K562 (cell line): ENCODE measurements at regions not wholly inside any gene's neighbourhood (a gene's known extent, or its start where the extent isn't known, plus 50 kb on each side); places are given as distances from the start of the nearest gene placed in this dataset.

Experiments
- ATAC-seq: fragments of 200-7000 bp; cut with Tn5 transposase; 3 replicates; pipeline ENCODE4 v1.9.1; 2020; ENCODE audit warnings: moderate library complexity
- BruUV-seq: library from RNA; stranded (reverse); fragments of 400-500 nt; replicated peaks from 2 replicates; lab custom pipeline; 2021; lab: Mats Ljungman, UMichigan
- CTCF ChIA-PET: fragments of 300-600 bp; formaldehyde crosslinking; extraction: SDS; loops from one replicate; lab custom pipeline; 2021; ENCODE audit warnings: low intra/inter-chr PET ratio; lab: Yijun Ruan, JAX
- POLR2A ChIA-PET: fragments of 300-600, 350-650 bp; sonication (Branson Sonifier 250); formaldehyde crosslinking; extraction: SDS; loops from one replicate; lab custom pipeline; 2021; ENCODE audit warnings: antibody characterized with exemption, inconsistent platforms; lab: Yijun Ruan, JAX
- DNase-seq, 4 experiments: peaks; one replicate each; pipeline versions ENCODE4 v3.0.0 to v3.0.0-alpha.2; 2011 to 2018; ENCODE audit warnings: low spot score in 3 of 4, mixed read lengths in 3 of 4; ENCODE audit errors: extremely low read depth in 1 of 4
- FAIRE-seq: peaks from 2 replicates; lab custom pipeline; 2011; peaks lifted over from hg19 to GRCh38; lab: Jason Lieb, UNC
- H2AFZ ChIP-seq: 2 replicates; pipeline ENCODE4 v1.6.0; 2011; ENCODE audit warnings: low read depth, low read length, control low read depth, inconsistent platforms
- H3K27ac ChIP-seq: fragments of 200-600 bp; 3 replicates; pipeline ENCODE4 v1.8.0; 2011; ENCODE audit warnings: low read depth, mild to moderate bottlenecking, control low read depth, inconsistent platforms, low read length, moderate library complexity, mixed read lengths; ENCODE audit errors: extremely low read depth
- H3K27me3 ChIP-seq, 2 experiments: fragments of 300-600 bp in 1 of 2; 2 replicates in 1 of 2; 3 replicates in 1 of 2; pipeline versions ENCODE4 v1.6.0 to v1.8.0; 2011; ENCODE audit warnings: inconsistent platforms in 2 of 2, low read length in 2 of 2, mild to moderate bottlenecking in 1 of 2, mixed read lengths in 1 of 2, moderate library complexity in 1 of 2; ENCODE audit not compliant: control insufficient read depth in 2 of 2, insufficient read depth in 2 of 2
- H3K36me3 ChIP-seq: fragments of 300-600 bp; 3 replicates; pipeline ENCODE4 v1.8.0; 2011; ENCODE audit warnings: mild to moderate bottlenecking, low read length, inconsistent platforms; ENCODE audit not compliant: control insufficient read depth, insufficient read depth
- H3K4me1 ChIP-seq, 2 experiments: fragments of 200-600 bp in 1 of 2; replicated peaks in 1 of 2; 2 replicates in 1 of 2; 3 replicates in 1 of 2; pipeline versions ENCODE4 v1.5.1 to v1.8.0; 2011; ENCODE audit warnings: inconsistent platforms in 2 of 2, low read length in 2 of 2, mild to moderate bottlenecking in 1 of 2, mixed read lengths in 1 of 2, moderate library complexity in 1 of 2; ENCODE audit not compliant: control insufficient read depth in 2 of 2, insufficient read depth in 2 of 2
- H3K4me2 ChIP-seq: 2 replicates; pipeline ENCODE4 v1.6.1; 2011; ENCODE audit warnings: low read length, control low read depth, inconsistent platforms, mixed read lengths; ENCODE audit not compliant: insufficient read depth
- H3K4me3 ChIP-seq: fragments of 200-600 bp; sonication (generic), shearing (Covaris generic); 2 replicates; pipeline ENCODE4 v1.5.1; 2016; ENCODE audit warnings: control low read depth, inconsistent platforms
- H3K79me2 ChIP-seq: fragments of 200-600 bp; 3 replicates; pipeline ENCODE4 v1.8.0; 2011; ENCODE audit warnings: low read length, inconsistent platforms; ENCODE audit not compliant: control insufficient read depth, insufficient read depth
- H3K9ac ChIP-seq, 2 experiments: 2 replicates each; pipeline versions ENCODE4 v1.6.0 to v1.6.1; 2011; ENCODE audit warnings: low read depth in 2 of 2, low read length in 2 of 2, control low read depth in 1 of 2, inconsistent platforms in 1 of 2, mild to moderate bottlenecking in 1 of 2, mixed read lengths in 1 of 2; ENCODE audit not compliant: insufficient read depth in 1 of 2
- H3K9me1 ChIP-seq: one replicate; pipeline ENCODE4 v1.6.0; 2011; ENCODE audit warnings: inconsistent platforms, mild to moderate bottlenecking, low read length, moderate library complexity; ENCODE audit not compliant: control insufficient read depth, insufficient read depth
- H3K9me3 ChIP-seq: replicated peaks from 2 replicates; pipeline ENCODE4 v1.5.1; 2011; ENCODE audit warnings: low read depth, low read length, inconsistent platforms; ENCODE audit not compliant: control insufficient read depth, insufficient read depth
- H4K20me1 ChIP-seq: replicated peaks from 2 replicates; pipeline ENCODE4 v1.6.1; 2011; ENCODE audit warnings: low read length, inconsistent platforms, mixed read lengths; ENCODE audit not compliant: control insufficient read depth, insufficient read depth
- ARHGAP35 ChIP-seq: fragments of 450-650 bp; IDR thresholded peaks from 2 replicates; pipeline ENCODE4 v1.6.1; 2018; ENCODE audit not compliant: partially characterized antibody
- FOXO4 ChIP-seq: fragments of 450-650 bp; formaldehyde crosslinking; IDR thresholded peaks from 2 replicates; pipeline ENCODE4 v1.4.0; 2020; ENCODE audit warnings: mild to moderate bottlenecking, moderate library complexity
- ILK ChIP-seq: fragments of 450-650 bp; IDR thresholded peaks from 2 replicates; pipeline ENCODE4 v1.6.1; 2016; ENCODE audit warnings: missing genetic modification characterization, low read depth, mild to moderate bottlenecking, missing compliant biosample characterization, moderate library complexity, borderline replicate concordance
- SP1 ChIP-seq: sonication (generic); formaldehyde crosslinking; IDR thresholded peaks from 2 replicates; pipeline ENCODE4 v1.8.1; 2022; ENCODE audit warnings: mild to moderate bottlenecking, missing genetic modification reagents
- TAF9B ChIP-seq: fragments of 450-650 bp; IDR thresholded peaks from 2 replicates; pipeline ENCODE4 v1.6.1; 2018; ENCODE audit warnings: mild to moderate bottlenecking; ENCODE audit not compliant: partially characterized antibody
- U2AF2 ChIP-seq: fragments of 200-400 bp; formaldehyde crosslinking; optimal IDR thresholded peaks from 2 replicates; pipeline ENCODE3; 2017; ENCODE audit warnings: low read depth, mild to moderate bottlenecking, low read length
- ZNF79 ChIP-seq: fragments of 250-450 bp; sonication (Bioruptor Pico); IDR thresholded peaks from 2 replicates; pipeline ENCODE4 v1.4.0; 2020; ENCODE audit warnings: low read depth, mild to moderate bottlenecking, moderate library complexity
- WGBS: fragments of 100-300 bp; shearing (Covaris generic); methylation state at CpG from one replicate; pipeline ENCODE4 v1.1.6; 2016; ENCODE audit warnings: low coverage, mixed read lengths; ENCODE audit not compliant: insufficient coverage; ENCODE audit errors: missing lambda C conversion rate; 5-methylcytosine and 5-hydroxymethylcytosine counted together
- in situ Hi-C: fragments of 300-500 bp; cut with MboI; formaldehyde crosslinking; loops from 4 replicates; pipeline ENCODE4 v1.15.0; 2018; ENCODE audit warnings: inconsistent platforms, mixed read lengths
- intact Hi-C: fragments of 100-400 bp; cut with micrococcal nuclease; formaldehyde crosslinking; loops from 2 replicates; pipeline ENCODE4 v1.14.2; 2022

GRCh38 chr5:104023739-104024138, 461.1 kb upstream of the NUDT12 start:
- CTCF ChIA-PET: no interaction called here
- Histone ChIP-seq H3K4me3 (no peak overlapping the region), H2AFZ (no peak overlapping the region), H3K9ac (no peak overlapping the region), H4K20me1 (no peaks in the 10 kb centered on the region), H3K36me3 (no peaks in the 10 kb centered on the region), H3K9me1 (no peaks in the 10 kb centered on the region), H3K27me3 (no peaks in the 10 kb centered on the region), H3K79me2 (no peaks in the 10 kb centered on the region), H3K27ac (no peak overlapping the region)
- no peak for FAIRE-seq
- WGBS: 0% methylated on average over 2 of the region's 2 CpGs
- no TSS peak for BruUV-seq
- in situ Hi-C loops: no loop called here
- intact Hi-C loops: no loop called here
- DNase-seq: no peak
- no peak for ATAC-seq
- POLR2A ChIA-PET: no interaction called here
- no peak for TF ChIP-seq U2AF2
- no peak for TF ChIP-seq SP1 (CRISPR knock-in tag)
- TF ChIP-seq ZNF79: no peak
- TF ChIP-seq ARHGAP35: no peak
- TF ChIP-seq ILK (tag): no peak
- no peak for TF ChIP-seq FOXO4 (CRISPR knock-in tag)
- TF ChIP-seq TAF9B: no peak
- TF ChIP-seq, all 486 proteins: peak for 0
- no peaks in the 10 kb centered on the region for H3K9me3 ChIP-seq
- H3K4me1 ChIP-seq: peaks cover 0 to 3% of the 10 kb centered on the region in 2 experiments; a peak in 1 of 5 replicates
- H3K4me2 ChIP-seq: no peak overlapping the region
